OCI-LY7 (cell line): ENCODE measurements at regions not wholly inside any gene's neighbourhood (a gene's known extent, or its start where the extent isn't known, plus 50 kb on each side); places are given as distances from the start of the nearest gene placed in this dataset.

ENCODE experiments used
- BruUV-seq: library from RNA; stranded (reverse); fragments of 400-500 nt; replicated peaks from 2 replicates; lab custom pipeline; 2021; lab: Mats Ljungman, UMichigan
- CTCF ChIA-PET: fragments of 300-600 bp; sonication (Branson Sonifier 250); formaldehyde crosslinking; loops from one replicate; lab custom pipeline; 2022; ENCODE audit warnings: antibody characterized with exemption; ENCODE audit not compliant: unreplicated experiment; lab: Charles Lee
- POLR2A ChIA-PET: fragments of 300-600 bp; sonication (Branson Sonifier 250); formaldehyde crosslinking; loops from one replicate; lab custom pipeline; 2022; ENCODE audit warnings: antibody characterized with exemption; lab: Charles Lee
- DNase-seq: peaks from one replicate; pipeline ENCODE4 v3.0.0-alpha.2; 2015; ENCODE audit warnings: low spot score
- H2AFZ ChIP-seq: fragments of 200-600 bp; sonication (generic), shearing (Covaris generic); 2 replicates; pipeline ENCODE4 v1.6.1; 2014; ENCODE audit warnings: mild to moderate bottlenecking, antibody characterized with exemption, low read length, moderate library complexity
- H3K27ac ChIP-seq: fragments of 200-600 bp; sonication (generic); 2 replicates; pipeline ENCODE4 v1.5.1; 2014; ENCODE audit warnings: mixed run types, low read depth, mild to moderate bottlenecking, moderate library complexity, low read length, inconsistent platforms; ENCODE audit not compliant: poor library complexity, severe bottlenecking
- H3K36me3 ChIP-seq: fragments of 200-600 bp; sonication (generic); 2 replicates; pipeline ENCODE4 v1.6.1; 2014; ENCODE audit warnings: mild to moderate bottlenecking, antibody characterized with exemption, low read length, moderate library complexity, mixed read lengths; ENCODE audit not compliant: insufficient read depth
- H3K4me1 ChIP-seq: fragments of 200-600 bp; sonication (generic); 2 replicates; pipeline ENCODE4 v1.5.1; 2014; ENCODE audit warnings: mild to moderate bottlenecking, low read length; ENCODE audit not compliant: insufficient read depth, poor library complexity, severe bottlenecking
- H3K4me2 ChIP-seq: fragments of 200-600 bp; sonication (generic); 2 replicates; pipeline ENCODE4 v1.6.1; 2014; ENCODE audit warnings: mild to moderate bottlenecking, low read length
- H3K4me3 ChIP-seq: fragments of 200-600 bp; sonication (generic); 2 replicates; pipeline ENCODE4 v1.5.1; 2014; ENCODE audit warnings: mild to moderate bottlenecking, low read depth, low read length; ENCODE audit not compliant: poor library complexity, severe bottlenecking
- H3K79me2 ChIP-seq: fragments of 200-600 bp; sonication (generic); 2 replicates; pipeline ENCODE4 v1.6.1; 2016; ENCODE audit warnings: low read depth, mild to moderate bottlenecking, low read length, moderate library complexity, mixed read lengths; ENCODE audit not compliant: insufficient read depth
- H3K9me2 ChIP-seq: fragments of 200-600 bp; sonication (generic); 2 replicates; pipeline ENCODE4 v1.6.1; 2016; ENCODE audit warnings: mild to moderate bottlenecking, low read length, mixed read lengths; ENCODE audit not compliant: insufficient read depth
- H3K9me3 ChIP-seq: fragments of 200-600 bp; sonication (generic); 2 replicates; pipeline ENCODE4 v1.6.1; 2014; ENCODE audit warnings: mild to moderate bottlenecking, mixed run types, low read length, mixed read lengths
- H4K20me1 ChIP-seq: fragments of 200-600 bp; sonication (generic); 2 replicates; pipeline ENCODE4 v1.6.1; 2014; ENCODE audit warnings: mild to moderate bottlenecking, antibody characterized with exemption, low read length, moderate library complexity, mixed read lengths; ENCODE audit not compliant: insufficient read depth
- EZH2phosphoT487 ChIP-seq: fragments of 200-600 bp; sonication (generic); IDR thresholded peaks from 2 replicates; pipeline ENCODE4 v1.6.1; 2018; ENCODE audit warnings: low read depth, borderline replicate concordance, mild to moderate bottlenecking, mixed run types, antibody characterized with exemption, low read length, moderate library complexity, mixed read lengths
- intact Hi-C: fragments of 100-400 bp; cut with micrococcal nuclease; formaldehyde crosslinking; loops from one replicate; pipeline ENCODE4 v1.10.0; 2022; ENCODE audit not compliant: unreplicated experiment
- TF ChIP-seq, protein P1 (sequence below): fragments of 200-600 bp; sonication (generic); conservative IDR thresholded peaks from 2 replicates; pipeline ENCODE4 v1.5.1; 2014; ENCODE audit warnings: mild to moderate bottlenecking, antibody characterized with exemption, low read length, moderate library complexity, mixed read lengths

DNA sequence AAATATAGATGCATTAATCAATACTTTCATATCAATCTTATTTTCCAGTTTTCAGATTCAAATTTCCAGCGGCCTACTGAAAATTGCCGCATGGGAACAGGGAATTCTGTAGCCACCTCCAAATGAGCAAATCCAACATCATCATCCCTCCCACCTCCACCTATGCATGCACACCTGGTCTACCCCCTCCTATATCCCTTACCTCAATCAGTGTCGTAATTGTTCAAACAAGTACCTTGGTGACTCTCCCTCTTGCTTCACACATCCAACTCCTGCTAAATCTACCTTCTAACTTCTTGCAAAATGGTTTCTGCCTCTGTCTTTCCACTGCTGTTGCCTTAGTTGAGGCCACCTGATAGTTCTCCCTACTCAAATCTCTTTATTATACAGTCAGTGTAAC is 160.1 kb downstream of the SOX9 start:
- TF ChIP-seq EZH2phosphoT487, result no peak
- TF ChIP-seq, protein P1, sequence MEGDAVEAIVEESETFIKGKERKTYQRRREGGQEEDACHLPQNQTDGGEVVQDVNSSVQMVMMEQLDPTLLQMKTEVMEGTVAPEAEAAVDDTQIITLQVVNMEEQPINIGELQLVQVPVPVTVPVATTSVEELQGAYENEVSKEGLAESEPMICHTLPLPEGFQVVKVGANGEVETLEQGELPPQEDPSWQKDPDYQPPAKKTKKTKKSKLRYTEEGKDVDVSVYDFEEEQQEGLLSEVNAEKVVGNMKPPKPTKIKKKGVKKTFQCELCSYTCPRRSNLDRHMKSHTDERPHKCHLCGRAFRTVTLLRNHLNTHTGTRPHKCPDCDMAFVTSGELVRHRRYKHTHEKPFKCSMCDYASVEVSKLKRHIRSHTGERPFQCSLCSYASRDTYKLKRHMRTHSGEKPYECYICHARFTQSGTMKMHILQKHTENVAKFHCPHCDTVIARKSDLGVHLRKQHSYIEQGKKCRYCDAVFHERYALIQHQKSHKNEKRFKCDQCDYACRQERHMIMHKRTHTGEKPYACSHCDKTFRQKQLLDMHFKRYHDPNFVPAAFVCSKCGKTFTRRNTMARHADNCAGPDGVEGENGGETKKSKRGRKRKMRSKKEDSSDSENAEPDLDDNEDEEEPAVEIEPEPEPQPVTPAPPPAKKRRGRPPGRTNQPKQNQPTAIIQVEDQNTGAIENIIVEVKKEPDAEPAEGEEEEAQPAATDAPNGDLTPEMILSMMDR, result no peak
- Histone ChIP-seq H4K20me1 (no peaks in the 10 kb centered on the region), H3K4me1 (no peaks in the 10 kb centered on the region), H3K36me3 (no peaks in the 10 kb centered on the region), H3K27ac (no peak overlapping the region), H3K4me2 (no peak overlapping the region), H2AFZ (no peak overlapping the region), H3K79me2 (no peaks in the 10 kb centered on the region), H3K4me3 (no peak overlapping the region), H3K9me3 (no peaks in the 10 kb centered on the region), H3K9me2 (no peaks in the 10 kb centered on the region)
- DNase-seq, result no peak
- CTCF ChIA-PET, result no interaction called here
- POLR2A ChIA-PET, result no interaction called here
- no TSS peak for BruUV-seq
- intact Hi-C loops, result no loop called here

DNA sequence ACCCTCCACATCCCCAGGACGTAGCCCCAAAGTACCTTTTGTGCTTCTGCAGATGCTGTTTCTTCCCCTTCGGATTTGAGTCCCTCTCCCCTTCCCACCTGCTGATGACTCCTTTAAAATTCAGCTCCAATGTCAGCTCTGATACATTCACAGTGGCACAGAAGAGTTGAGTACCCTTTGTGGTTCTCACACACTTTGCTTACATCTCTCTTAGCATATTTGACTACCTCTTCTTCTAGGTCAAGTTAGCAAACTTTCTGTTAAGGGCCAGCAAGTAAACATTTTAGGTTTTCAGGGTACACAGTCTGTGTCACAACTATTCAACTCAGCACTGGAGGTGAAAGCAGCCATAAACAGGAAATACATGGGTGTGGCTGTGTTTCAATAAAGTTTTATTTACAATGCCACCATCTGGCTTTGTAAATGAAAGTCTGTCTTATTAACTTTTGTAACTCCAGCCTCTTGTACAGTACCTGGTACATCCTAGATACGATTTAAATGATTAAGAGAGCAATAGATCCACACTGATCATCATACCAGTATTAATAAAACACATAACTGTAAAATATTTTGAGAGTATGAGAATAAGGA is 161.7 kb downstream of the SOX9 start:
- ChIA-PET CTCF (no interaction called here), POLR2A (no interaction called here)
- H3K79me2 ChIP-seq, result no peaks in the 10 kb centered on the region
- TF ChIP-seq EZH2phosphoT487, result no peak
- TF ChIP-seq, protein P1, result no peak
- H3K4me1 ChIP-seq, result no peaks in the 10 kb centered on the region
- H3K36me3 ChIP-seq, result no peaks in the 10 kb centered on the region
- H4K20me1 ChIP-seq, result no peaks in the 10 kb centered on the region
- no peak for DNase-seq
- no peak overlapping the region for H3K4me2 ChIP-seq
- no peak overlapping the region for H3K4me3 ChIP-seq
- BruUV-seq, result no TSS peak
- H3K9me3 ChIP-seq, result no peaks in the 10 kb centered on the region
- intact Hi-C loops, result no loop called here
- no peak overlapping the region for H3K27ac ChIP-seq
- H2AFZ ChIP-seq, result no peak overlapping the region
- H3K9me2 ChIP-seq, result no peaks in the 10 kb centered on the region

DNA sequence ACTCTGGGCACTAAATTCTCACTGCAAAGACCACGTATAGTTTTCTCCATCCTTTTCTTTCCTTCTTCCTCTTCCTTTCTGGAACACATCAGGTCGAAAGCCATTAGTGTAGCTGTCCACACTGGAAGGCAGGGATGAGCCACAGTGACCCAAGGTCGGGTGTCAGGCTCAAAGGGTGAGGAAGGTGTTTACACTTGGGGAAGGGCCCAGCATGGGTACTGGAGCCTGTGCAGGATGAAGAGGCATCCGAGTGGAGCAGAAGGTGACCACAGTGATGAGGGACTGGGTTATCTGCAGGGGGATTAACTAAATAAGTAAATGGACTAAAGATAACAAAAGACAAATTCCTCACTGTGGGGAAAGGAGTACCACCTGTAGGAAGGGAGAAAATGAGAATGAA is 164.0 kb downstream of the SOX9 start:
- no peak overlapping the region for H3K27ac ChIP-seq
- BruUV-seq, result no TSS peak
- TF ChIP-seq, protein P1, result no peak
- TF ChIP-seq EZH2phosphoT487, result no peak
- CTCF ChIA-PET, result no interaction called here
- no peak overlapping the region for H3K4me2 ChIP-seq
- no peak for DNase-seq
- no peaks in the 10 kb centered on the region for H3K36me3 ChIP-seq
- no peaks in the 10 kb centered on the region for H3K9me2 ChIP-seq
- no peaks in the 10 kb centered on the region for H3K79me2 ChIP-seq
- H3K4me1 ChIP-seq, result no peaks in the 10 kb centered on the region
- POLR2A ChIA-PET, result no interaction called here
- no peaks in the 10 kb centered on the region for H3K9me3 ChIP-seq
- no peak overlapping the region for H3K4me3 ChIP-seq
- H4K20me1 ChIP-seq, result no peaks in the 10 kb centered on the region
- intact Hi-C loops, result no loop called here
- no peak overlapping the region for H2AFZ ChIP-seq
